Rectal smooth muscle tissue (tissue), 1 donor: ENCODE measurements at regions not wholly inside any gene's neighbourhood (a gene's known extent, or its start where the extent isn't known, plus 50 kb on each side); places are given as distances from the start of the nearest gene placed in this dataset.
"Not testable (repeated sequence)": the region's sequence is repeated elsewhere in the genome, so short reads cannot be mapped to it uniquely, and the experiment has no call there.

Experiments used
- H3K27ac ChIP-seq: one replicate; pipeline ENCODE4 v1.7.0; 2013; ENCODE audit warnings: low read depth, low read length, inconsistent platforms
- H3K27me3 ChIP-seq: one replicate; pipeline ENCODE4 v1.7.0; 2013; ENCODE audit warnings: low read length; ENCODE audit not compliant: control insufficient read depth, insufficient read depth
- H3K36me3 ChIP-seq: one replicate; pipeline ENCODE4 v1.7.0; 2013; ENCODE audit warnings: low read length; ENCODE audit not compliant: control insufficient read depth, insufficient read depth
- H3K4me1 ChIP-seq: one replicate; pipeline ENCODE4 v1.7.0; 2013; ENCODE audit warnings: low read length; ENCODE audit not compliant: control insufficient read depth, insufficient read depth
- H3K4me3 ChIP-seq: one replicate; pipeline ENCODE4 v1.7.0; 2013; ENCODE audit warnings: low read length
- H3K9ac ChIP-seq: one replicate; pipeline ENCODE4 v1.7.0; 2013; ENCODE audit warnings: low read length

- Histone ChIP-seq H3K27ac (no peak overlapping the region), H3K36me3 (no peaks in the 10 kb centered on the region), H3K27me3 (no peaks in the 10 kb centered on the region), H3K9ac (no peak overlapping the region), H3K4me3 (no peak overlapping the region), H3K4me1 (no peaks in the 10 kb centered on the region)
Measured at GRCh38 chr4:19577097-19577496, 674.6 kb upstream of the SLIT2 start.

DNA sequence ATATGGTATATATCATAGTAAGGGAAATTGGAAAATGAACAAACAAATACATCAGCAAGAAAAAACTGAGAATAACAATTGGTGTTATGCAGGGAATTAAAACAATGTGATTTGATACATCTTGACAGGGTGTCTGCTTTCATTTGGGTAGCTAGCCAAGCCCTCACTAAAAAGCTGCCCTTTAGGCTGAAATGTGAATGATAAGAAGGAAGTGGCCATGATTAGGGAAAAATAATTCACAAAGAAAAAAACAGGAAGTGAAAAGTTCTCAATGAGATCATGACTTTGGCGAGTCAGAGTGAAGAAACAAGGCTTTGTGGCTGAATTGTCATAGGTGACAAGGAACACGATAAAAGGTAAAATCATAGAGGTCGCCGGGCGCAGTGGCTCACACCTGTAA lies 675.8 kb upstream of the SLIT2 start:
- no peak overlapping the region for H3K9ac ChIP-seq
- no peak overlapping the region for H3K27ac ChIP-seq
- H3K36me3 ChIP-seq, result no peaks in the 10 kb centered on the region
- H3K27me3 ChIP-seq, result no peaks in the 10 kb centered on the region
- no peak overlapping the region for H3K4me3 ChIP-seq
- no peaks in the 10 kb centered on the region for H3K4me1 ChIP-seq

DNA sequence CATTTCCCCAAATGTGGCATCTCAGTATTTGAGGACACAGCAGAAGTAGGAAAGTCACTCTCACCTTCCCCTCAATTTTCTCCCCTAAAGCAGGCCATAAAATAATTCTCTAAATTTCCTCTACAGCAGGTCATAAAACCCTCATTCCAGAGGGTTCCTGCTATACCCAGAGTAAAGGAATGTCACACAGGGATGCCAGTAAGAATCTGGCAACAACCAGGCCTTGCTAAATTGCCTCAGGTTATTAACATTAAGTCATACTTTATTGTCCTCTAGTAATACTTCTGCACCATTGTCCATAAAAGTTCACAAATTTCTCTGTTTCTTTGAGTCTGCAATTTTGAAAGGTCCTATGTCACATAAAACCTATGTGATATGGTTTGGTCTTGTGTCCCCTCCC lies 685.7 kb upstream of the SLIT2 start:
- no peak overlapping the region for H3K27ac ChIP-seq
- H3K9ac ChIP-seq, result no peak overlapping the region
- no peak overlapping the region for H3K4me3 ChIP-seq

DNA sequence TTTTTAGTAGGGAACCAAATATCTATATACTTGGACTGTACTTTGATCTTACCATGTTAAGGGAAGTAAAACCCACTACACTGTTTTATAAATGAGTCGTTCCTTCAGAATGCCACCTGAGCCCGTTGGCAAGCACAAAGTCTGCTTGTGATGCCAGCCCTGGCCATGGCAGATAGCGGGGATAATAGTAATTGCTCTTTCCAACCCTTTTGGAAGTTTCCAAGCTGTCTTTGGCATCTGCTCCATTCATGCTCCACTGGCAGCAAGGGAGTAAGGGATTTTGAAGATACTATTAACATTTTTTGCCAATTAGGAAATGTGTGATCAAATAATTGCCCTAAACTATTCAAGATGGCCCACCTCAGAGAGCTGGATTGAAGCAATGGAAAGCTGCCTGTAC lies 689.2 kb upstream of the SLIT2 start:
- no peak overlapping the region for H3K27ac ChIP-seq
- no peak overlapping the region for H3K4me3 ChIP-seq
- H3K4me1 ChIP-seq, result no peaks in the 10 kb centered on the region
- H3K36me3 ChIP-seq, result no peaks in the 10 kb centered on the region
- no peaks in the 10 kb centered on the region for H3K27me3 ChIP-seq
- H3K9ac ChIP-seq, result no peak overlapping the region

More for the DNA sequence above, 685.7 kb upstream of the SLIT2 start:
- Histone ChIP-seq H3K36me3 (no peaks in the 10 kb centered on the region), H3K4me1 (no peaks in the 10 kb centered on the region), H3K27me3 (no peaks in the 10 kb centered on the region)

- Histone ChIP-seq H3K9ac (no peak overlapping the region), H3K36me3 (no peaks in the 10 kb centered on the region), H3K27me3 (no peaks in the 10 kb centered on the region), H3K4me1 (no peaks in the 10 kb centered on the region), H3K27ac (no peak overlapping the region), H3K4me3 (no peak overlapping the region)
Measured at GRCh38 chr4:19557161-19557560, 694.5 kb upstream of the SLIT2 start.

GRCh38 chr4:19556276-19556675 lies 695.4 kb upstream of the SLIT2 start:
- not testable (repeated sequence) for H3K27ac ChIP-seq

GRCh38 chr4:19547463-19547862 lies 704.2 kb upstream of the SLIT2 start:
- Histone ChIP-seq H3K4me3 (no peak overlapping the region), H3K36me3 (no peaks in the 10 kb centered on the region), H3K27me3 (no peaks in the 10 kb centered on the region), H3K27ac (no peak overlapping the region), H3K9ac (no peak overlapping the region), H3K4me1 (no peaks in the 10 kb centered on the region)

More at GRCh38 chr4:19556276-19556675, 695.4 kb upstream of the SLIT2 start:
- H3K36me3 ChIP-seq, H3K9ac ChIP-seq, H3K4me1 ChIP-seq, H3K27me3 ChIP-seq, H3K4me3 ChIP-seq: not testable (repeated sequence)

DNA sequence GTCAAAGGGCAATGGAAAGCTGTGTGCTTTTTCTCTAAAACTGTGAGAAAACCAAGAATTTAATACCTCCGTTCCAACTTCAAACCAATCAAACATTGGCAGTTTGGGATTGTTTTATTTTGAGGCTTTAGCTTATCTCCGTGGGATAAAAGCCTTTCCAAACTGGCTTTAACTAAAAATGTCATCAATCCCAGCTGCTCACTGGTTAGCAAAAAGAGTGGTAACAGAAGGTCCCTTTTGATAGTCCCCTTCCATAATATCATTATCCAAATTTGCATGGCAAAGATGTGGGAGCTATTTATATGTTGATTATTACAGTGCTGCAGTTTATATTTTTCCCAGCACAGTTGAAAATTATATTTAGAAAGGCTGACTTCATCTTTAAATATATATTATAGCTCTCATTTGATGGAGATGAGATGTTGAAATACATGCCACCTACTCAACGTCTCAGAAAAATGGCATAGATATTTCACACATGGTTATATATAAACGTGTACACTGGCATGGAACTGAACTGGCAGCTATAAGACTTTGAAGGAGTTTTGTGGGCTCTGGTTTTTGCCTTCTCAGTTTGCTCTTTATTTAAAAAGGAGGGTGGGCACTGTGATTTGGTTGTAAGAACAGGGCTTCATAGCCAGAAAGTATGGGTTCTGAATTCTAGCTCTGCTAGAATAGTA lies 707.1 kb upstream of the SLIT2 start:
- no peaks in the 10 kb centered on the region for H3K4me1 ChIP-seq
- no peaks in the 10 kb centered on the region for H3K27me3 ChIP-seq
- H3K4me3 ChIP-seq, result no peak overlapping the region
- H3K36me3 ChIP-seq, result no peaks in the 10 kb centered on the region
- no peak overlapping the region for H3K27ac ChIP-seq
- no peak overlapping the region for H3K9ac ChIP-seq

GRCh38 chr4:19540859-19541540 lies 710.7 kb upstream of the SLIT2 start:
- Histone ChIP-seq H3K4me1 (no peaks in the 10 kb centered on the region), H3K4me3 (no peak overlapping the region), H3K27me3 (no peaks in the 10 kb centered on the region), H3K9ac (no peak overlapping the region), H3K36me3 (no peaks in the 10 kb centered on the region), H3K27ac (no peak overlapping the region)

- Histone ChIP-seq H3K27ac (no peak overlapping the region), H3K27me3 (no peaks in the 10 kb centered on the region), H3K4me1 (peaks cover 3% of the 10 kb centered on the region), H3K9ac (no peak overlapping the region), H3K36me3 (no peaks in the 10 kb centered on the region), H3K4me3 (no peak overlapping the region)
Measured at GRCh38 chr4:19539201-19539600, 712.5 kb upstream of the SLIT2 start.

- Histone ChIP-seq H3K4me1 (peaks cover 3% of the 10 kb centered on the region), H3K27me3 (no peaks in the 10 kb centered on the region), H3K9ac (no peak overlapping the region), H3K27ac (no peak overlapping the region), H3K4me3 (no peak overlapping the region), H3K36me3 (no peaks in the 10 kb centered on the region)
Measured at GRCh38 chr4:19534159-19534558, 717.5 kb upstream of the SLIT2 start.

- no peak overlapping the region for H3K27ac ChIP-seq
- no peak overlapping the region for H3K4me3 ChIP-seq
- no peak overlapping the region for H3K9ac ChIP-seq
- no peaks in the 10 kb centered on the region for H3K27me3 ChIP-seq
- no peaks in the 10 kb centered on the region for H3K36me3 ChIP-seq
- H3K4me1 ChIP-seq, result peaks cover 3% of the 10 kb centered on the region
Measured at GRCh38 chr4:19531906-19532848, 719.5 kb upstream of the SLIT2 start.
